Prostate gland (tissue), 2 donors: ENCODE measurements at regions not wholly inside any gene's neighbourhood (a gene's known extent, or its start where the extent isn't known, plus 50 kb on each side); places are given as distances from the start of the nearest gene placed in this dataset.

Experiments used
- POLR2A ChIP-seq: fragments of 450-650 bp; IDR thresholded peaks from one replicate; pipeline ENCODE4 v1.6.1; 2016; ENCODE audit warnings: antibody characterized with exemption, mild to moderate bottlenecking
- POLR2AphosphoS5 ChIP-seq: sonication (generic); formaldehyde crosslinking; IDR thresholded peaks from one replicate; pipeline ENCODE4 v1.6.1; 2017; ENCODE audit warnings: antibody characterized with exemption
- TF ChIP-seq, protein P1 (sequence below), 4 experiments: fragments of 200-600 bp in 2 of 4; fragments of 450-650 bp in 2 of 4; sonication (generic) in 2 of 4; IDR thresholded peaks; 1 replicate in 3 of 4; 2 replicates in 1 of 4; pipeline ENCODE4 v1.5.1; 2016 to 2019; ENCODE audit warnings: antibody characterized with exemption in 4 of 4, mild to moderate bottlenecking in 2 of 4, moderate library complexity in 2 of 4

DNA sequence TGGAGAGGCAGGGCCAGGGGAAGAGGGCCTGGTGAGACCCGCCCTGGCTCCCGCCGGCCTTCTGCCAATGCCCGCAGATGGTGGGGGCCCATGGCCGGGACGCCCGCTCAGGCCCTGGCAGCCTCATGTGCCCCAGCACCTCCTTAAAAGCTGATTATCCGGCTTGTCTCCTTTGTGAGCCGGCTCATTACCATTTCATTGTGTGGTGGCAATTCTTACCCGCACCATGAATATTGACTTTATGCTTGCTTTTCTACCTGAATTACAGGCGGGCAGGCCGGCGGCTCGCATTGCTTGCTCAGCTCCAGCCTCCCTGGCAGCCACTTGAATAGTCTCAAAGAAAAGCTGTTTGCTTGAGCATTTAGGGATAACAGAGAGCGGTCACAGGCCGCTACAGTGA, 120.0 kb upstream of the JAG1 start:
- TF ChIP-seq POLR2AphosphoS5, result peak; percentile 24
- no peak for TF ChIP-seq POLR2A
- TF ChIP-seq, protein P1, sequence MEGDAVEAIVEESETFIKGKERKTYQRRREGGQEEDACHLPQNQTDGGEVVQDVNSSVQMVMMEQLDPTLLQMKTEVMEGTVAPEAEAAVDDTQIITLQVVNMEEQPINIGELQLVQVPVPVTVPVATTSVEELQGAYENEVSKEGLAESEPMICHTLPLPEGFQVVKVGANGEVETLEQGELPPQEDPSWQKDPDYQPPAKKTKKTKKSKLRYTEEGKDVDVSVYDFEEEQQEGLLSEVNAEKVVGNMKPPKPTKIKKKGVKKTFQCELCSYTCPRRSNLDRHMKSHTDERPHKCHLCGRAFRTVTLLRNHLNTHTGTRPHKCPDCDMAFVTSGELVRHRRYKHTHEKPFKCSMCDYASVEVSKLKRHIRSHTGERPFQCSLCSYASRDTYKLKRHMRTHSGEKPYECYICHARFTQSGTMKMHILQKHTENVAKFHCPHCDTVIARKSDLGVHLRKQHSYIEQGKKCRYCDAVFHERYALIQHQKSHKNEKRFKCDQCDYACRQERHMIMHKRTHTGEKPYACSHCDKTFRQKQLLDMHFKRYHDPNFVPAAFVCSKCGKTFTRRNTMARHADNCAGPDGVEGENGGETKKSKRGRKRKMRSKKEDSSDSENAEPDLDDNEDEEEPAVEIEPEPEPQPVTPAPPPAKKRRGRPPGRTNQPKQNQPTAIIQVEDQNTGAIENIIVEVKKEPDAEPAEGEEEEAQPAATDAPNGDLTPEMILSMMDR (IDR thresholded peaks at IDR 0.05), result no peak
